C4-2B (cell line): ENCODE measurements at regions not wholly inside any gene's neighbourhood (a gene's known extent, or its start where the extent isn't known, plus 50 kb on each side); places are given as distances from the start of the nearest gene placed in this dataset.

Experiments
- CTCF ChIP-seq: fragments of 450-650 bp; conservative IDR thresholded peaks from 2 replicates; pipeline ENCODE4 v1.5.1; 2017; ENCODE audit warnings: mild to moderate bottlenecking
- ZFX ChIP-seq: fragments of 450-650 bp; IDR thresholded peaks from 2 replicates; pipeline ENCODE4 v1.6.1; 2017

- TF ChIP-seq CTCF (no peak), ZFX (no peak)
Measured at GRCh38 chr4:35102066-35102465, 1142.2 kb downstream of the ARAP2 start.
